CD1c-positive myeloid dendritic cell (primary cell): ENCODE measurements at regions not wholly inside any gene's neighbourhood (a gene's known extent, or its start where the extent isn't known, plus 50 kb on each side); places are given as distances from the start of the nearest gene placed in this dataset.

Source experiments
- DNase-seq: peaks from one replicate; pipeline ENCODE4 v3.0.0-alpha.2; 2016; ENCODE audit errors: extremely low spot score

- DNase-seq: no peak
Measured at GRCh38 chr2:234438305-234438977, 58.4 kb downstream of the ARL4C start.

GRCh38 chr2:234437642-234438304 lies 59.1 kb downstream of the ARL4C start:
- DNase-seq: no peak

GRCh38 chr2:234436482-234436837 lies 60.4 kb downstream of the ARL4C start:
- DNase-seq: no peak

GRCh38 chr2:234435836-234436481 lies 60.9 kb downstream of the ARL4C start:
- no peak for DNase-seq

GRCh38 chr2:234433201-234433600 lies 63.7 kb downstream of the ARL4C start:
- DNase-seq: no peak

- no peak for DNase-seq
Measured at GRCh38 chr2:234430871-234431270, 66.0 kb downstream of the ARL4C start.

GRCh38 chr2:234429265-234429664 lies 67.6 kb downstream of the ARL4C start:
- DNase-seq: no peak

GRCh38 chr2:234427081-234428061 lies 69.5 kb downstream of the ARL4C start:
- peak; percentile 70 for DNase-seq

- DNase-seq: peak; percentile 89
Measured at GRCh38 chr2:234426616-234427015, 70.3 kb downstream of the ARL4C start.

GRCh38 chr2:234425639-234426603 lies 71.0 kb downstream of the ARL4C start:
- DNase-seq: peak; percentile 86

- no peak for DNase-seq
Measured at GRCh38 chr2:234423884-234424283, 73.0 kb downstream of the ARL4C start.

- no peak for DNase-seq
Measured at GRCh38 chr2:234422981-234423431, 73.9 kb downstream of the ARL4C start.

GRCh38 chr2:234422273-234422732 lies 74.6 kb downstream of the ARL4C start:
- DNase-seq: peak; percentile 44

- no peak for DNase-seq
Measured at GRCh38 chr2:234420408-234420807, 76.5 kb downstream of the ARL4C start.

- no peak for DNase-seq
Measured at GRCh38 chr2:234419726-234420125, 77.2 kb downstream of the ARL4C start.

GRCh38 chr2:234415706-234416105 lies 81.2 kb downstream of the ARL4C start:
- DNase-seq: no peak

- peak; percentile 83 for DNase-seq
Measured at GRCh38 chr2:234414596-234414995, 82.3 kb downstream of the ARL4C start.

GRCh38 chr2:234412726-234413125 lies 84.2 kb downstream of the ARL4C start:
- DNase-seq: no peak

GRCh38 chr2:234411793-234412192 lies 85.1 kb downstream of the ARL4C start:
- DNase-seq: no peak

GRCh38 chr2:234410526-234410925 lies 86.4 kb downstream of the ARL4C start:
- DNase-seq: no peak

- no peak for DNase-seq
Measured at GRCh38 chr2:234409590-234409989, 87.3 kb downstream of the ARL4C start.
